ENCODE measurements at regions not wholly inside any gene's neighbourhood (a gene's known extent, or its start where the extent isn't known, plus 50 kb on each side); places are given as distances from the start of the nearest gene placed in this dataset.

GRCh38 chr5:2014058-2014610 is 131.4 kb upstream of the IRX4 start:
- DNase-seq (ENCODE audit: low read depth): peak; percentile 8
- TF ChIP-seq CTCF (IDR thresholded peaks at IDR 0.05; ENCODE audit: control insufficient read depth, extremely low read depth, insufficient read depth): no peak

GRCh38 chr5:2013301-2014057 is 130.8 kb upstream of the IRX4 start:
- H3K4me3 ChIP-seq (ENCODE audit: low read depth, low read length): no peak overlapping the region
- DNase-seq (ENCODE audit: low read depth): no peak
- no peak for TF ChIP-seq CTCF (IDR thresholded peaks at IDR 0.05; ENCODE audit: control insufficient read depth, extremely low read depth, insufficient read depth)

More at GRCh38 chr5:2014058-2014610, 131.4 kb upstream of the IRX4 start:
- H3K4me3 ChIP-seq (ENCODE audit: low read depth, low read length): no peak overlapping the region

GRCh38 chr5:2012885-2013284 is 130.2 kb upstream of the IRX4 start:
- no peak for TF ChIP-seq CTCF (IDR thresholded peaks at IDR 0.05; ENCODE audit: control insufficient read depth, extremely low read depth, insufficient read depth)
- no peak for DNase-seq (ENCODE audit: low read depth)
- no peak overlapping the region for H3K4me3 ChIP-seq (ENCODE audit: low read depth, low read length)

- H3K4me3 ChIP-seq (ENCODE audit: low read depth, low read length): no peak overlapping the region
- DNase-seq (ENCODE audit: low read depth): no peak
- no peak for TF ChIP-seq CTCF (IDR thresholded peaks at IDR 0.05; ENCODE audit: control insufficient read depth, extremely low read depth, insufficient read depth)
Observed at GRCh38 chr5:2011481-2012411, 129.0 kb upstream of the IRX4 start.

- no peak for TF ChIP-seq CTCF (IDR thresholded peaks at IDR 0.05; ENCODE audit: control insufficient read depth, extremely low read depth, insufficient read depth)
- DNase-seq (ENCODE audit: low read depth): no peak
- H3K4me3 ChIP-seq (ENCODE audit: low read depth, low read length): no peak overlapping the region
Observed at GRCh38 chr5:2010940-2011339, 128.2 kb upstream of the IRX4 start.

GRCh38 chr5:2009986-2010914 is 127.5 kb upstream of the IRX4 start:
- no peak for DNase-seq (ENCODE audit: low read depth)

More at GRCh38 chr5:2009986-2010914, 127.5 kb upstream of the IRX4 start:
- H3K4me3 ChIP-seq (ENCODE audit: low read depth, low read length): no peak overlapping the region
- TF ChIP-seq CTCF (IDR thresholded peaks at IDR 0.05; ENCODE audit: control insufficient read depth, extremely low read depth, insufficient read depth): no peak
